Mucosa of descending colon (tissue), 3 donors: ENCODE measurements at regions not wholly inside any gene's neighbourhood (a gene's known extent, or its start where the extent isn't known, plus 50 kb on each side); places are given as distances from the start of the nearest gene placed in this dataset.

Experiments
- ATAC-seq: fragments of 200-7000 bp; cut with Tn5 transposase; one replicate; pipeline ENCODE4 v1.9.1; 2020; ENCODE audit warnings: mild to moderate bottlenecking, moderate library complexity
- DNase-seq, 3 donors: peaks; one replicate each; pipeline ENCODE4 v3.0.0-alpha.2; 2020
- H3K36me3 ChIP-seq: fragments of 200-600 bp; one replicate; pipeline ENCODE4 v1.8.0; 2021; ENCODE audit warnings: low read depth, mild to moderate bottlenecking
- H3K4me1 ChIP-seq: fragments of 200-600 bp; one replicate; pipeline ENCODE4 v1.8.0; 2021; ENCODE audit warnings: low read depth, mild to moderate bottlenecking
- H3K4me3 ChIP-seq: fragments of 200-600 bp; one replicate; pipeline ENCODE4 v1.8.0; 2021; ENCODE audit warnings: mild to moderate bottlenecking
- H3K9me3 ChIP-seq: fragments of 200-600 bp; one replicate; pipeline ENCODE4 v1.8.0; 2021; ENCODE audit warnings: mild to moderate bottlenecking
- CTCF ChIP-seq: fragments of 200-600 bp; IDR thresholded peaks from one replicate; pipeline ENCODE4 v1.8.0; 2022; ENCODE audit warnings: antibody characterized with exemption, mild to moderate bottlenecking
- intact Hi-C, 2 donors: fragments of 100-400 bp; cut with DNase I in 1 of 2; cut with micrococcal nuclease in 1 of 2; formaldehyde crosslinking; loops; one replicate each; pipeline versions ENCODE4 v1.11.0 to v1.11.1; 2022; cut with DNase I, micrococcal nuclease
- donor health status: DM: no; HTN: no; CAD: no; lungs with moderate emphysema.
- donor health status: DM: no; HTN: no; CAD: no.
- donor health status: DM: no; HTN: yes; CAD: no.

- H3K4me3 ChIP-seq = no peak overlapping the region
- H3K36me3 ChIP-seq = no peaks in the 10 kb centered on the region
- intact Hi-C loops = no loop called here
- no peak for TF ChIP-seq CTCF
- DNase-seq (no peak), ATAC-seq (no peak)
- no peaks in the 10 kb centered on the region for H3K4me1 ChIP-seq
- no peaks in the 10 kb centered on the region for H3K9me3 ChIP-seq
Observed at GRCh38 chr1:94654459-94654858, 112.9 kb upstream of the F3 start.

- DNase-seq (no peak), ATAC-seq (peak; percentile 40)
- TF ChIP-seq CTCF = no peak
- H3K4me3 ChIP-seq = no peak overlapping the region
- H3K9me3 ChIP-seq = no peaks in the 10 kb centered on the region
- intact Hi-C loops = no loop called here
- H3K36me3 ChIP-seq = no peaks in the 10 kb centered on the region
- no peaks in the 10 kb centered on the region for H3K4me1 ChIP-seq
Observed at GRCh38 chr1:94654031-94654430, 112.5 kb upstream of the F3 start.

DNA sequence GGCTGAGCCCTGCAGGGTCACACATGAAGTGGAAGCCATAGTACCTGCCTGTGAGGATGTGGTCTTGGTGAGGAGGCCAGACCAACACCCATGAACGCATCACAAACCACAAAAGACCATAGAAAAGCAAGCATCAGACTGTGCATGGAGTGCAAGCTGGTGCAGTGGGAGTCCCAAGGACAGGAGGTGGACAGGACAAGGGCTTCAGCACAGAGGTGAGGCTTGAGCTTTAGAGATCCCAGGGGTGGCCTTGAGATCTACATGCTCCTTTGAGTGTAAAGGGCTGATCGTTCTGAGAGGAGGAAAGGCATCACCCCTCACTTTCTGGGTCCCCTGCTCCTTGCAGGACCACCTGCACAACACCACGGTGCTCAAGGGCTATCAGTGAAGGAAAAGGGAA is 111.9 kb upstream of the F3 start:
- intact Hi-C loops = no loop called here
- no peaks in the 10 kb centered on the region for H3K36me3 ChIP-seq
- no peaks in the 10 kb centered on the region for H3K4me1 ChIP-seq
- TF ChIP-seq CTCF = no peak
- DNase-seq (no peak), ATAC-seq (no peak)
- H3K4me3 ChIP-seq = no peak overlapping the region
- no peaks in the 10 kb centered on the region for H3K9me3 ChIP-seq

DNA sequence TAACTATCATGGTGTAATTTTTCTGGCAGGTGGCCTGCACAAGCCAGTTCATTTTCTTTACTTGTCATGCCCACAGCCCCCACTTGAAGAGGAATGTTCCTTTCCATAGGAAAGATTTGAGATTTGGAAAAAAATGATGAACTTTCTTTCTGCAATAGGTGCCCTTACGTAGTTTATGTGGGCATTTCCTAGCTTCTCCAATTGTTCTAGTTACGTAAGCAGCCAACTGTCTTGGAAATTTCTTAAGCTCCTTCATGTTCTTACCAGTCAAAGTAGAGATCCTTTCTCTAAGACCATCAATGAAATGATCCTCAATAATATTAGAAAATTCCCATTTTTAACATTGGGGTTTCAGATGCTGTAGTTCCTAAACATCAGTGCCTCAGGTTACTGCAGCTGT is 109.5 kb upstream of the F3 start:
- Histone ChIP-seq H3K4me3 (no peak overlapping the region), H3K9me3 (no peaks in the 10 kb centered on the region), H3K36me3 (no peaks in the 10 kb centered on the region), H3K4me1 (no peaks in the 10 kb centered on the region)
- intact Hi-C loops = no loop called here
- no peak for TF ChIP-seq CTCF
- DNase-seq (no peak), ATAC-seq (no peak)

DNA sequence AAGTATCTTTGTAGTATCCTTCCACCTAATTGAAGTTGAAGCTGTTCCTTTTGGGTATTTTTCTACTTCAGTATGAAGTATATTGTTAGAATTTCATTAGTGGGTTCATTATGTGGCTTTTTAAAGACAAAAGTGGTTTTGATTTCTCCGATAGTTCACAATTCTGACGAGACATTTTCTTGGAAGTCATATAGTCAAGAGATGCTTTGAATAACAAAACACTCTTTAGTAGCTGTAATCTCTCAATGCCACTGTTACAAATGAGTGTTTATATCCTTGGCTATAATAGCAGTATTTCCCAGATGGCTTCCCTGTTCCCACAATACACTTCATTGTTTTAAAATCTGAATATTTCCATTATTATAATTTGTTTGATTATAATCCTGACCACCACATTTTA is 108.7 kb upstream of the F3 start:
- no peak for ATAC-seq
- H3K4me1 ChIP-seq = no peaks in the 10 kb centered on the region
- TF ChIP-seq CTCF = no peak

More for the DNA sequence above, 108.7 kb upstream of the F3 start:
- Histone ChIP-seq H3K9me3 (no peaks in the 10 kb centered on the region), H3K36me3 (no peaks in the 10 kb centered on the region), H3K4me3 (no peak overlapping the region)
- intact Hi-C loops = no loop called here
- no peak for DNase-seq
